ENCODE measurements at regions not wholly inside any gene's neighbourhood (a gene's known extent, or its start where the extent isn't known, plus 50 kb on each side); places are given as distances from the start of the nearest gene placed in this dataset.
"Not testable (repeated sequence)": the region's sequence is repeated elsewhere in the genome, so short reads cannot be mapped to it uniquely, and the experiment has no call there.

- no peak overlapping the region for H3K4me3 ChIP-seq (ENCODE audit: low read depth, low read length)
- TF ChIP-seq CTCF (IDR thresholded peaks at IDR 0.05; ENCODE audit: low read depth, low read length, missing control alignments): no peak
- no peak for DNase-seq (ENCODE audit: low read depth)
- in situ Hi-C loops (cut with HindIII; ENCODE audit: low sequenced_read_pairs): no loop called here
Observed at GRCh38 chr9:25017779-25018178, 472.1 kb upstream of the IZUMO3 start.

- H3K4me3 ChIP-seq (ENCODE audit: low read depth, low read length): no peak overlapping the region
- no peak for DNase-seq (ENCODE audit: low read depth)
- no peak for TF ChIP-seq CTCF (IDR thresholded peaks at IDR 0.05; ENCODE audit: low read depth, low read length, missing control alignments)
- in situ Hi-C loops (cut with HindIII; ENCODE audit: low sequenced_read_pairs): no loop called here
Observed at GRCh38 chr9:25010027-25010662, 464.4 kb upstream of the IZUMO3 start.

DNA sequence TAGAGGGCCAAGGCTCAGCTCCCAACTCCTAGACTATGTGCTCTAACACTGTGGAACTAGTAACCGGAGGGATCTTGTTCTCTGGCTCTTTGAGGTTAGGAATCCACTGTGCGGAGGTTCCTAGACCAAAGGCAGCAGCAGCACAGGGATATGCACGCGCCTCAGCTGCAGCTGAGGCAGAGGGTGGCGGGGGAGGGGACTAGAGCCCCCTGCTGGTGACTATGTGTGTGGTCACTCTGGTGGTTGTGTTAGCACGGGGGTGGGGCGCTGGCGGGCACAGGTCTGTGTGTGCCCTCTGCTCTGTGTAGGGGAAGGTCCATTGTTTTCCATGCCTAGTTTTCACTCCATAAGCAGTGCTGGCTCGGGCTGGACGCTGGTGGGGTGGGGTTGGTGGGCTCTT, 458.0 kb upstream of the IZUMO3 start:
- DNase-seq (ENCODE audit: low read depth): no peak
- in situ Hi-C loops (cut with HindIII; ENCODE audit: low sequenced_read_pairs): no loop called here
- no peak for TF ChIP-seq CTCF (IDR thresholded peaks at IDR 0.05; ENCODE audit: low read depth, low read length, missing control alignments)
- no peak overlapping the region for H3K4me3 ChIP-seq (ENCODE audit: low read depth, low read length)

DNA sequence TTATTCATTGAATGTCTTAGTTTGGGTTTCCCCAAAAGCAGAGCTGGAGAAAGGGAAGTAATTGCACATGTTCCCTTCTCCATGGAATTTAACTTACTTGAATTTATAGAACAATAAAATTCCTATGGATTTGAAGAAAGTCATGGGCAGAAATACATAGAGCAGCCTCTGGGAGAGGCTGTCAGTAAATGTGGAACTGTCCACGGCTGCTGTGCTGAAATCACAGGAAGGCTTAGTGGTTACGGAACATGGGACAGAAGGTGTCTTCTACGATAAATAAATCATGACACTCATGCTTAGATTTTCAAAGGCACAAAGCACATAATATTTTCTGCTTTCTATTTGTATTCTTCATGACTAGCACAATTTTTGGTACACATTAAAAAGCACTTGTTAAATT, 440.6 kb upstream of the IZUMO3 start:
- H3K4me3 ChIP-seq (ENCODE audit: low read depth, low read length): no peak overlapping the region
- in situ Hi-C loops (cut with HindIII; ENCODE audit: low sequenced_read_pairs): no loop called here
- DNase-seq (ENCODE audit: low read depth): no peak
- TF ChIP-seq CTCF (IDR thresholded peaks at IDR 0.05; ENCODE audit: low read depth, low read length, missing control alignments): no peak

- DNase-seq (ENCODE audit: low read depth); H3K4me3 ChIP-seq (ENCODE audit: low read depth, low read length); in situ Hi-C loops (cut with HindIII; ENCODE audit: low sequenced_read_pairs): not testable (repeated sequence)
Observed at GRCh38 chr9:24970780-24971179, 425.1 kb upstream of the IZUMO3 start.

DNA sequence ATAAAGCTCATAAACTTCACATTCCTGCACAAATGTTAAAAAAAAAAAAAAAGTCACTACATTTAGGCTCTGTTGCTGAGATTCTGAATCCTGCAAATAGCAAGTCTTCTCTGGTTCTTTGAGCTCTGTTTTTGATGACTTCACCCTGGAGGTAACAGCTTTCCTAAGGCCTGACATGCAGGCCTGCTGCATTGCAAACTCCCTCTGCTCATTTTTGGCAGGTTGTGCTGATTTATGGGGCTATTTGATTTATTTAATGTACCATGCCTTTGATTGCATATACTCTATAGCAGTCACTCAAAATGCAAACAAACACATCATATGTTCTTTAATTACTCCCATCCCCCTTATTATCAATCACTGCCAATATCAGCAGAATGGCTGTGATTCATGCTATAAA, 416.1 kb upstream of the IZUMO3 start:
- in situ Hi-C loops (cut with HindIII; ENCODE audit: low sequenced_read_pairs): no loop called here
- no peak for DNase-seq (ENCODE audit: low read depth)
- TF ChIP-seq CTCF (IDR thresholded peaks at IDR 0.05; ENCODE audit: low read depth, low read length, missing control alignments): no peak
- no peak overlapping the region for H3K4me3 ChIP-seq (ENCODE audit: low read depth, low read length)

DNA sequence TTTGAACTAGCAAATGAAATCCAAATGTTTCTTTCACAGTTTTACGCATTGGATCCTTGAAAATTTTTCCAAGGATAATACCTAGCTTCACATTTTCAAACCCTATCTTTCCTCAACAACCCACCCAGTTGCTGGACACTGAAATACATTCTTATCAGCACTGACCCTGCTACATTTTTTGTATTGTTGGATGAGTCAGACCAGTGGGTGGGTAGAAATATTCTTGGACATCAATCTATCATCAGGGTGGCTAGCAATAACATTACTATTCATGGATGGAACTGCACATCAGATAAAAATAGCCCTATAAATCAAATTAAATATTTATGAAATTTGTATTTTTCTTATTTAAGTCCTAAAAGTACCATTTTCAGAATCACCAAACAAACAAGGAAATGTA, 407.4 kb upstream of the IZUMO3 start:
- H3K4me3 ChIP-seq (ENCODE audit: low read depth, low read length): no peak overlapping the region
- in situ Hi-C loops (cut with HindIII; ENCODE audit: low sequenced_read_pairs): no loop called here
- TF ChIP-seq CTCF (IDR thresholded peaks at IDR 0.05; ENCODE audit: low read depth, low read length, missing control alignments): no peak
- DNase-seq (ENCODE audit: low read depth): no peak

All from astrocyte of the cerebellum (primary cell).